Smooth muscle cell (in vitro differentiated cells): ENCODE measurements at regions not wholly inside any gene's neighbourhood (a gene's known extent, or its start where the extent isn't known, plus 50 kb on each side); places are given as distances from the start of the nearest gene placed in this dataset.

ENCODE experiments used
- DNase-seq: peaks from one replicate; lab custom pipeline; 2025; ENCODE audit not compliant: unreplicated experiment; lab: John Stamatoyannopoulos, UW
- H2AFZ ChIP-seq: fragments of 200-600 bp; sonication (generic); 2 replicates; pipeline ENCODE4 v1.6.0; 2016; ENCODE audit warnings: antibody characterized with exemption, low read depth, mild to moderate bottlenecking
- H3F3A ChIP-seq: fragments of 200-600 bp; sonication (generic); 2 replicates; pipeline ENCODE4 v1.6.0; 2017; ENCODE audit warnings: antibody characterized with exemption, low read depth
- H3K27ac ChIP-seq: fragments of 200-600 bp; sonication (generic); 2 replicates; pipeline ENCODE4 v1.5.1; 2016; ENCODE audit warnings: low read depth, mild to moderate bottlenecking
- H3K27me3 ChIP-seq: fragments of 200-600 bp; sonication (generic); 2 replicates; pipeline ENCODE4 v1.6.1; 2016; ENCODE audit warnings: low read depth, mild to moderate bottlenecking
- H3K36me3 ChIP-seq: fragments of 200-600 bp; sonication (generic); 2 replicates; pipeline ENCODE4 v1.5.1; 2016; ENCODE audit warnings: low read depth
- H3K4me1 ChIP-seq: fragments of 200-600 bp; sonication (generic); 2 replicates; pipeline ENCODE4 v1.5.1; 2016; ENCODE audit warnings: low read depth
- H3K4me2 ChIP-seq: fragments of 200-600 bp; sonication (generic); 2 replicates; pipeline ENCODE4 v1.6.0; 2016; ENCODE audit warnings: mild to moderate bottlenecking
- H3K4me3 ChIP-seq: fragments of 200-600 bp; sonication (generic); 2 replicates; pipeline ENCODE4 v1.5.1; 2016; ENCODE audit warnings: mild to moderate bottlenecking
- H3K79me2 ChIP-seq: fragments of 200-600 bp; sonication (generic); 2 replicates; pipeline ENCODE4 v1.6.0; 2016; ENCODE audit warnings: low read depth, mild to moderate bottlenecking
- H3K9ac ChIP-seq: fragments of 200-600 bp; sonication (generic); 2 replicates; pipeline ENCODE4 v1.6.0; 2016; ENCODE audit warnings: low read depth
- H3K9me3 ChIP-seq: fragments of 200-600 bp; sonication (generic); replicated peaks from 2 replicates; pipeline ENCODE4 v1.5.1; 2016; ENCODE audit warnings: low read depth
- H4K20me1 ChIP-seq: fragments of 200-600 bp; sonication (generic); 2 replicates; pipeline ENCODE4 v1.6.0; 2016; ENCODE audit warnings: low read depth
- WGBS: methylation state at CpG from one replicate; pipeline ENCODE4 v1.1.7; 2016; ENCODE audit warnings: low lambda C conversion rate; 5-methylcytosine and 5-hydroxymethylcytosine counted together
- TF ChIP-seq, protein P1 (sequence below): fragments of 200-600 bp; sonication (generic); IDR thresholded peaks from 2 replicates; pipeline ENCODE4 v1.5.1; 2017; ENCODE audit warnings: borderline replicate concordance, mild to moderate bottlenecking, antibody characterized with exemption; ENCODE audit not compliant: insufficient read depth, poor library complexity, severe bottlenecking

DNA sequence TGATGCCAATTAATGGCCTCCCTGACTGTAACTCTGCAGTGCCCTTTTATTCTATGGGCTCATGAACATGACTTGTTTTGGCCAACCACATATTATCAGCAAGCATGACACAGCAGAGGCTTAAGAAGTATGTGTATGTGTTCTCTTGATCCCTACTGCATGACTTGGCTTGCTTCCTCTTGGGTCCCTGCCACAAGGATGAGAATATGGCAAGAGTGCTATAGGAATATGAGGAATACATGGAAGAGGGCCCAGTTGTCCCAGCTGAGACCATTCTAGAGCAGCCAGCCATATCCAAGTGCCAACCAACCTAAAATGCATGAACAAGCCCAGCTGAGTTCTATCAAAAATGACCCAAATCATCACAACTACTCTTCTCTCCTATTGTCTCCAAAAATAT lies 576.7 kb upstream of the PCDH9 start:
- Histone ChIP-seq H4K20me1 (no peaks in the 10 kb centered on the region), H2AFZ (no peak overlapping the region), H3K79me2 (no peaks in the 10 kb centered on the region), H3K27ac (no peak overlapping the region), H3K9ac (no peak overlapping the region), H3K27me3 (no peaks in the 10 kb centered on the region), H3K9me3 (no peaks in the 10 kb centered on the region), H3K4me1 (no peaks in the 10 kb centered on the region), H3K4me2 (no peak overlapping the region), H3K4me3 (no peak overlapping the region), H3K36me3 (no peaks in the 10 kb centered on the region), H3F3A (no peaks in the 10 kb centered on the region)
- no peak for DNase-seq
- TF ChIP-seq, protein P1, sequence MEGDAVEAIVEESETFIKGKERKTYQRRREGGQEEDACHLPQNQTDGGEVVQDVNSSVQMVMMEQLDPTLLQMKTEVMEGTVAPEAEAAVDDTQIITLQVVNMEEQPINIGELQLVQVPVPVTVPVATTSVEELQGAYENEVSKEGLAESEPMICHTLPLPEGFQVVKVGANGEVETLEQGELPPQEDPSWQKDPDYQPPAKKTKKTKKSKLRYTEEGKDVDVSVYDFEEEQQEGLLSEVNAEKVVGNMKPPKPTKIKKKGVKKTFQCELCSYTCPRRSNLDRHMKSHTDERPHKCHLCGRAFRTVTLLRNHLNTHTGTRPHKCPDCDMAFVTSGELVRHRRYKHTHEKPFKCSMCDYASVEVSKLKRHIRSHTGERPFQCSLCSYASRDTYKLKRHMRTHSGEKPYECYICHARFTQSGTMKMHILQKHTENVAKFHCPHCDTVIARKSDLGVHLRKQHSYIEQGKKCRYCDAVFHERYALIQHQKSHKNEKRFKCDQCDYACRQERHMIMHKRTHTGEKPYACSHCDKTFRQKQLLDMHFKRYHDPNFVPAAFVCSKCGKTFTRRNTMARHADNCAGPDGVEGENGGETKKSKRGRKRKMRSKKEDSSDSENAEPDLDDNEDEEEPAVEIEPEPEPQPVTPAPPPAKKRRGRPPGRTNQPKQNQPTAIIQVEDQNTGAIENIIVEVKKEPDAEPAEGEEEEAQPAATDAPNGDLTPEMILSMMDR: no peak

DNA sequence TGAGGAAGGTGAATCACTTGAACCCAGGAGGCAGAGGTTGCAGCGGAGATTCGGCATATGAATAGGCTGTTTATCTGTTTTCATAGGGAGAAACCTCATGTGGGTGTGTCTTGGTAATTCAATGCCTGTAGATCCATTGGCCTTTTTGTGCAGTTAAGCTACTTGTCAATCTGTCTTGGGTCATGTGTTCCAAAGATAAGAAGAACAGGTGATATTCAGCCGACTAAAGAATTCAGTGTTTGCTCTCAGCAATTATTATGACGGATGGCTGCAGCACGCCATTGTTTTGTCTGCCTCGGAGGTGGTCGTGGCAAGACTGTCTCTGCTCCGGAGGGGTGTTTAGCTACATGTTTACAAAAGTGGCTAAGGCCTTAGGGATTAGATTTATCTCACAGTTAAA lies 573.0 kb upstream of the PCDH9 start:
- no peak overlapping the region for H3K4me2 ChIP-seq
- no peaks in the 10 kb centered on the region for H3K79me2 ChIP-seq
- no peaks in the 10 kb centered on the region for H3F3A ChIP-seq
- H3K4me1 ChIP-seq: no peaks in the 10 kb centered on the region
- no peaks in the 10 kb centered on the region for H4K20me1 ChIP-seq
- DNase-seq: no peak
- H2AFZ ChIP-seq: no peak overlapping the region
- H3K27ac ChIP-seq: no peak overlapping the region
- H3K4me3 ChIP-seq: no peak overlapping the region
- TF ChIP-seq, protein P1: no peak
- 76% methylated on average over 8 of the region's 8 CpGs for whole genome bisulfite sequencing
- no peak overlapping the region for H3K9ac ChIP-seq
- H3K36me3 ChIP-seq: no peaks in the 10 kb centered on the region
- no peaks in the 10 kb centered on the region for H3K27me3 ChIP-seq
- no peaks in the 10 kb centered on the region for H3K9me3 ChIP-seq

DNA sequence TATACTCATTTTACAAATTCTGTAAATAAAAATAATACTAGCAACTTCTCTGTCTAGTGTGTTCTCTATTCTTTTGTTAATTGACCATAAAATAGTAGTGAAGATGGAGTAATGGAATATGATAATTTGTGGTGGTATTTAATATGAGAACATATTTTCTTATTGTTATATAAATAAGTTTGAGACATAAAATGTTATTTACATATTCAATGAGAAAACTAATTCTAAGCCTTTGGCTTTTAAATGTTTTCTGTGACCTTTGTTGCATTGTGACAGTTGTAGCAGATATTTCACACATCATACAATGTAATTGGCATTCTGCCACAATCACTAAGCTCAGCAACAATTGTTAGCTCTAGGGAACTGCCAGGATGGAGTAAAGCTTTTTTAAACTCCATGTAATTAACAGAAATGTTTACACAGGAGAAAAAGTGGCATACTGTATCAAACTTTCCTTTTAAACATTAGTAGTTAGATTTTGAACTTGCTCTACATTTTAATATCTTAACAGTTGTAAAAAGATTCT lies 562.1 kb upstream of the PCDH9 start:
- no peak overlapping the region for H3K9ac ChIP-seq
- H3K4me2 ChIP-seq: no peak overlapping the region
- DNase-seq: no peak
- TF ChIP-seq, protein P1: no peak
- no peaks in the 10 kb centered on the region for H3K27me3 ChIP-seq
- no peaks in the 10 kb centered on the region for H4K20me1 ChIP-seq
- H2AFZ ChIP-seq: no peak overlapping the region
- no peak overlapping the region for H3K4me3 ChIP-seq
- H3K9me3 ChIP-seq: no peaks in the 10 kb centered on the region
- no peaks in the 10 kb centered on the region for H3K4me1 ChIP-seq
- H3K79me2 ChIP-seq: no peaks in the 10 kb centered on the region
- no peaks in the 10 kb centered on the region for H3K36me3 ChIP-seq
- H3F3A ChIP-seq: no peaks in the 10 kb centered on the region
- H3K27ac ChIP-seq: no peak overlapping the region

DNA sequence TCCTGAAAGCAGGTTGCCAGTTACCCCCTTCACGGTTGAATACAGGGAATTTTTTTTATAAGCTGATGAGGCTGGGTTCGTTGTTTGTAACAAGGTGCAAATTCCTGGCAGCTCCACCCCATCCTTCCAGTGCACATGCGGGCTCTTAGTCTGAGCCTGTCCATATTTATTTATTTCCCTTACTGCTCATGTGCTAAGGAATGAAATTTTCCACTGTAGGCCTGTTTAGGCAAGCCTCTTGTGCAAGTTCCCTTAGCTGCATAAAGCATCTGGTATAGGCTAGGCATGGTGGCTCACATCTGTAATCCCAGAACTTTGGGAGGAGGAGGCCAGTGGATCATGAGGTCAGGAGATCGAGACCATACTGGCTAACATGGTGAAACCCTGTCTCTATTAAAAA lies 560.9 kb upstream of the PCDH9 start:
- Histone ChIP-seq H3K79me2 (no peaks in the 10 kb centered on the region), H2AFZ (no peak overlapping the region), H3K4me2 (no peak overlapping the region), H3K9me3 (no peaks in the 10 kb centered on the region), H3K4me1 (no peaks in the 10 kb centered on the region), H3F3A (no peaks in the 10 kb centered on the region), H3K27ac (no peak overlapping the region), H3K9ac (no peak overlapping the region), H3K27me3 (no peaks in the 10 kb centered on the region), H3K36me3 (no peaks in the 10 kb centered on the region), H3K4me3 (no peak overlapping the region), H4K20me1 (no peaks in the 10 kb centered on the region)
- DNase-seq: no peak
- WGBS: 89% methylated on average over 4 of the region's 4 CpGs
- TF ChIP-seq, protein P1: no peak
